ENCODE measurements at regions not wholly inside any gene's neighbourhood (a gene's known extent, or its start where the extent isn't known, plus 50 kb on each side); places are given as distances from the start of the nearest gene placed in this dataset.

DNA sequence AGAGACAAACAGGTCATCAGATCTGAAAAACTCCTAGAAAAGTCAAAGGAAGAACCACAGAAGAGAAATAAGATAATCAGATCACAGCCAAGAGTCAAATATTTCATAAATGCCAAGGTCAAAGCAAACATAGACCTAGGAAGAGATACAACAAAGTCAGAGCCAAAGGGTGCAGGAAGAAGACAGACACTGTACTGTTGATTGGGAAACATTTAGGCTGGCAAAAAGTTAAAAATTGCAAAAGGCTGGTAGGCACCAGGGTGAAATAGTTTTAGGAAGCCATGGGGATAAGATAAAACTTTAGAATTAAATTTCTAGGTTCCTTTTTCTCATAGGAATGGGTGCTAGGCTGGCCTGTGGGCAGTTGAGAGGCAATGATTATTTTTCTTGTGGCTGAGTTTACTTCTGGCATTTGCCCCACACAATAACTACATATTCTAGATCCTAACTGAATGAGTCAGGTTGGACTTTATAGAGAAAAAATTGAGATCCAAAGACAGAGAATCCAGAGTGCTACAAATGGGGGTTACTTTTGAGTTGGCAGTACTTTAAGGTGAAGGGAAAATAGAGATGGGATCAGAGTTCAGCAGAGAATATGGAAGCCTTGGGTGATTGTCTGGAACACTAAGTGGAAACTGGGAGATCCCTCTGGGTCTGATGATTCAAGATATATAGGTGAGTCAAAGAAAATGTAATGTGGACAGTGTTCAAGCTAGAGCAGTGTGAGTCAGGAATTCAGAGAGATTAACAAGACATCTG is 215.5 kb downstream of the C12orf50 start:
- H3K4me1 ChIP-seq (ENCODE audit: control insufficient read depth, insufficient read depth, low read length), result no peaks in the 10 kb centered on the region

DNA sequence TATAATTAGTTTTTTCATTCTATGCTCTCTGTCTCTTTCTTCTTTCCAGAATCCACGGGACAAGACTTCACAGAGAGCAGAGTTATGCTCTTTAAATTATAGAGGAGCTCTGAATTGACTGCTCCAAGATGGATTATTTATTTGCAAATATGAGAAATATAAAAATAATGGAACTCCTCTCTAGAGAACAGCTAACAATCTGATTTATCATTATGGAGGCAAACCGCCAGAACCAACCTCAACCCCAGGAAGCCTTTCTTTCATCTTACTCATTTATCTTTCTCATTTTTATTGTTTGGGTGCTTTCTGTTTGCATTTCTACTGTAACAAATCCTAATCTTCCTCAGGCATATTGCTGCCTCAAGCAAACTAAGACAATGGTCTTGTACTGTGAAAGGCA is 216.5 kb downstream of the C12orf50 start:
- no peak overlapping the region for H3K4me3 ChIP-seq (ENCODE audit: insufficient read depth, low read depth, low read length)
- no peak overlapping the region for H3K27ac ChIP-seq (ENCODE audit: insufficient read depth, low read depth, low read length, poor library complexity, severe bottlenecking)
- WGBS, 2 experiments, result 100% methylated on average over 1 to 2 of the region's 2 CpGs
- H3K36me3 ChIP-seq (ENCODE audit: control insufficient read depth, insufficient read depth, low read length), result no peaks in the 10 kb centered on the region
- H3K9me3 ChIP-seq (ENCODE audit: control insufficient read depth, low read length), result no peaks in the 10 kb centered on the region
- no peaks in the 10 kb centered on the region for H3K27me3 ChIP-seq (ENCODE audit: control insufficient read depth, insufficient read depth, low read length, poor library complexity, severe bottlenecking)
- H3K4me1 ChIP-seq (ENCODE audit: control insufficient read depth, insufficient read depth, low read length), result no peaks in the 10 kb centered on the region

More for the DNA sequence above, 215.5 kb downstream of the C12orf50 start:
- Histone ChIP-seq H3K9me3 (ENCODE audit: control insufficient read depth, low read length) (no peaks in the 10 kb centered on the region), H3K36me3 (ENCODE audit: control insufficient read depth, insufficient read depth, low read length) (no peaks in the 10 kb centered on the region), H3K27ac (ENCODE audit: insufficient read depth, low read depth, low read length, poor library complexity, severe bottlenecking) (no peak overlapping the region), H3K27me3 (ENCODE audit: control insufficient read depth, insufficient read depth, low read length, poor library complexity, severe bottlenecking) (no peaks in the 10 kb centered on the region), H3K4me3 (ENCODE audit: insufficient read depth, low read depth, low read length) (no peak overlapping the region)

DNA sequence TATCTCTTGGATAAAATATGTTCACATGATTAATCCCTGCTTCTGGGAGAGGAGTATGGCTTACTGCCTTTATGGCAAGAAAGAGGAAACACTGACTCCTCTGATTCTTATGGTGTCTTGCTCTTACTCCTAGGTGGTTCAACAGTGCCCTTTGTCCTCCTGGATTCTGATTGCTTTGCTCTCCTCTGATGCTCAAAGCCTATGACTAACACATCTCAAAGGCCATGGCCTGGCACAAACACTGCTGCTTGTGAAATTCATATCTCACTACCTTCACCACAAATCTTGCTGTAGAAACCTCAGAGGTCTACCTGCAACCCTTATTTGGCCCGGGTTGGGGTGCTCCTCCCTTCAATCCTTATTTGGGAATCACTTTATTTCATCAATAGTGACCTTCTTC is 217.2 kb downstream of the C12orf50 start:
- Histone ChIP-seq H3K4me3 (ENCODE audit: insufficient read depth, low read depth, low read length) (no peak overlapping the region), H3K9me3 (ENCODE audit: control insufficient read depth, low read length) (no peaks in the 10 kb centered on the region), H3K4me1 (ENCODE audit: control insufficient read depth, insufficient read depth, low read length) (peaks cover 2% of the 10 kb centered on the region), H3K27me3 (ENCODE audit: control insufficient read depth, insufficient read depth, low read length, poor library complexity, severe bottlenecking) (no peaks in the 10 kb centered on the region), H3K27ac (ENCODE audit: insufficient read depth, low read depth, low read length, poor library complexity, severe bottlenecking) (no peak overlapping the region), H3K36me3 (ENCODE audit: control insufficient read depth, insufficient read depth, low read length) (no peaks in the 10 kb centered on the region)
- 96 to 97% methylated on average over 1 of the region's 1 CpG for WGBS, 2 experiments

DNA sequence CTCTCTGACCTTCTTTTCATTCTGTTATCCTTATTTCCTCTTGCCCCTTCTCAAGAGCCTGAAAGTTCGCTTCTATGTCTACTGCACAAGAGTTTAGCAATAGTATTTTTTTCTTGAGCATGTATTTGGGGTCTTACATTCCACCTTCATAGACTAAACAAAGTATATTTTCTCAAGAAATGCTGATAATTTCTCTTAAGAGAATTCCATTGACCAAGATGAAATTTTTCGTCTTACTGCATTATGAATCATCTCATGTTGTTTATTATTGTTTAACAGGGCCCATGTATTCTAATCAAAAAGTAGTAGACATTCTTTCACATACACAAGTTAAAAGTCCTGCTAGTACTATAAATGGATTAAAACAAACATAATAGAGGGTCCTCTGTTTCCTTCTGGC is 219.3 kb downstream of the C12orf50 start:
- Histone ChIP-seq H3K4me1 (ENCODE audit: control insufficient read depth, insufficient read depth, low read length) (peaks cover 8% of the 10 kb centered on the region), H3K36me3 (ENCODE audit: control insufficient read depth, insufficient read depth, low read length) (no peaks in the 10 kb centered on the region), H3K27me3 (ENCODE audit: control insufficient read depth, insufficient read depth, low read length, poor library complexity, severe bottlenecking) (no peaks in the 10 kb centered on the region), H3K4me3 (ENCODE audit: insufficient read depth, low read depth, low read length) (no peak overlapping the region), H3K9me3 (ENCODE audit: control insufficient read depth, low read length) (no peaks in the 10 kb centered on the region), H3K27ac (ENCODE audit: insufficient read depth, low read depth, low read length, poor library complexity, severe bottlenecking) (no peak overlapping the region)
- 100% methylated on average over 1 of the region's 2 CpGs; no CpG with 5 or more reads in 1 of the 2 experiments for WGBS, 2 experiments

DNA sequence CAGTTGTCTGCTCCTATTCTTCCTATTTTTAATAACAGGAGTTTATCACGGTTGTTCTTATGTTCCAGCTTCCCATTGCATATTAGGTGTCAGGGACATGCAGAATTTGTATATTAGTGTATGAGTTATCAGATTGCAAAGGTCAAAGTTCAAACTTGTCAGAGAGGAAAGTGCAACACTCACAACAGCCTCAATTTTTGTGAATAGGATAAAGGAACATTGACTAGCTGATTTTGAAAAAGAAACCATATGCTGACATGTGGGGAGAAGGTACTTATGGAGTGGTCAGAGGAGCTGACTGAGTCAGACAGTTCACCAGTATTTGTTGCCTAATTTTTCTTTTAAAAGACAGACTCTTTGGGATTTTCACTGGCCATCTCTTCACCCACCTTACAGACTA is 222.1 kb downstream of the C12orf50 start:
- H3K27me3 ChIP-seq (ENCODE audit: control insufficient read depth, insufficient read depth, low read length, poor library complexity, severe bottlenecking), result no peaks in the 10 kb centered on the region
- no peaks in the 10 kb centered on the region for H3K36me3 ChIP-seq (ENCODE audit: control insufficient read depth, insufficient read depth, low read length)
- no peak overlapping the region for H3K27ac ChIP-seq (ENCODE audit: insufficient read depth, low read depth, low read length, poor library complexity, severe bottlenecking)
- H3K4me3 ChIP-seq (ENCODE audit: insufficient read depth, low read depth, low read length), result no peak overlapping the region
- 53 to 86% methylated on average over 1 of the region's 1 CpG for WGBS, 2 experiments
- peaks cover 8% of the 10 kb centered on the region for H3K4me1 ChIP-seq (ENCODE audit: control insufficient read depth, insufficient read depth, low read length)
- no peaks in the 10 kb centered on the region for H3K9me3 ChIP-seq (ENCODE audit: control insufficient read depth, low read length)

DNA sequence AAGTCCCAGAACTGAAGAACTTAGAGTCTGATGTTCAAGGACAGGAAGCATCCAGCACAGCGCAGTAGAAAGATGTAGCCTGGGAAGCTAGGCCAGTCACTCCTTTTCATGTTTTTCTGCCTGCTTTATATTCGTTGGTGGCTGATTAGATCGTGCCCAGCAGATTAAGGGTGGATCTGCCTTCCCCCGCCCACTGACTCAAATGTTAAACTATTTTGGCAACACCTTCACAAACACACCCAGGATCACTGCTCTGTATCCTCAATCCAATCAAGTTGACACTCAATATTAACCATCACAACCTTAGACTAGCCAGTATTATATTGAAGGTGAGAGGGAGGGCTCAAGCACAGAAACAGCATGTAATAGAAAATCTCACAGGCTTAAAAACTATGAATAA is 222.9 kb downstream of the C12orf50 start:
- H3K27ac ChIP-seq (ENCODE audit: insufficient read depth, low read depth, low read length, poor library complexity, severe bottlenecking), result no peak overlapping the region
- no peaks in the 10 kb centered on the region for H3K9me3 ChIP-seq (ENCODE audit: control insufficient read depth, low read length)
- 87 to 95% methylated on average over 4 of the region's 4 CpGs for WGBS, 2 experiments
- H3K4me1 ChIP-seq (ENCODE audit: control insufficient read depth, insufficient read depth, low read length), result peaks cover 8% of the 10 kb centered on the region
- H3K27me3 ChIP-seq (ENCODE audit: control insufficient read depth, insufficient read depth, low read length, poor library complexity, severe bottlenecking), result no peaks in the 10 kb centered on the region
- H3K4me3 ChIP-seq (ENCODE audit: insufficient read depth, low read depth, low read length), result no peak overlapping the region
- no peaks in the 10 kb centered on the region for H3K36me3 ChIP-seq (ENCODE audit: control insufficient read depth, insufficient read depth, low read length)

DNA sequence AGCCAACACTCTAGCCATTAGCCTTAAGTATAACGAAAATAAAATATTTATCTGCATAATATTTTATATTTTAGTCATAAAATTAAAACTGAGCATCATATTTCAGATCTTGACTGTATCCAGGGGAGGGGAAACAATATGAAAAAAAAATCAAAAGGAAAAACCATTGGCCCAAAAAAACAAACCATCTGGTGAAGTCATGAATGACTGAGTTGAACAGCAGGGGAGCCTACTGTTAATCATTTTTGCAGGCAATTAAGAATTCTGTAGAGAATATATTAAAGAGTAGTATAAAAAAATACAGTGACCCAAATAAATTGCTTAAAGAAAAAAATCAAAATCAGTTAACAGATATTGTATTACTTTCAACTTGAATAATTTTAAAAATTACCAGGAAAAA is 224.8 kb downstream of the C12orf50 start:
- Histone ChIP-seq H3K27ac (ENCODE audit: insufficient read depth, low read depth, low read length, poor library complexity, severe bottlenecking) (no peak overlapping the region), H3K27me3 (ENCODE audit: control insufficient read depth, insufficient read depth, low read length, poor library complexity, severe bottlenecking) (no peaks in the 10 kb centered on the region), H3K36me3 (ENCODE audit: control insufficient read depth, insufficient read depth, low read length) (no peaks in the 10 kb centered on the region), H3K9me3 (ENCODE audit: control insufficient read depth, low read length) (no peaks in the 10 kb centered on the region), H3K4me1 (ENCODE audit: control insufficient read depth, insufficient read depth, low read length) (peaks cover 8% of the 10 kb centered on the region), H3K4me3 (ENCODE audit: insufficient read depth, low read depth, low read length) (no peak overlapping the region)
- no CpG with 5 or more reads among the region's 1 CpG for WGBS, 2 experiments

DNA sequence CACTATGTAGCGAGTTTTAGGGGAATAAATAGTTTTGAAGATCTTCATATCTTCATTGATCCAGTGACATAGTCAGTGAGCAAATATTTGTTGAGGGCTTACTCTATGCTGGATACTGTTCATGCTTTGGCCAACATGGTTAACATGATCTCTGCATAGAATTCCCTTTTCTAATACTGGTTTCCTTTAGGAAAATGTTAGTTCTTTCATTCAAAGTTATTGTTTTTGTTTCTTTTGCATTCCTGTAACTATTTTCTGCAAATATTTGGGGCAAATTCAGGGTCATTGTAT is 226.5 kb downstream of the C12orf50 start:
- no peaks in the 10 kb centered on the region for H3K27me3 ChIP-seq (ENCODE audit: control insufficient read depth, insufficient read depth, low read length, poor library complexity, severe bottlenecking)
- H3K36me3 ChIP-seq (ENCODE audit: control insufficient read depth, insufficient read depth, low read length), result no peaks in the 10 kb centered on the region
- WGBS, 2 experiments, result 35 to 40% methylated on average over 1 of the region's 1 CpG
- H3K9me3 ChIP-seq (ENCODE audit: control insufficient read depth, low read length), result no peaks in the 10 kb centered on the region
- no peak overlapping the region for H3K4me3 ChIP-seq (ENCODE audit: insufficient read depth, low read depth, low read length)
- H3K4me1 ChIP-seq (ENCODE audit: control insufficient read depth, insufficient read depth, low read length), result peaks cover 8% of the 10 kb centered on the region
- H3K27ac ChIP-seq (ENCODE audit: insufficient read depth, low read depth, low read length, poor library complexity, severe bottlenecking), result no peak overlapping the region

DNA sequence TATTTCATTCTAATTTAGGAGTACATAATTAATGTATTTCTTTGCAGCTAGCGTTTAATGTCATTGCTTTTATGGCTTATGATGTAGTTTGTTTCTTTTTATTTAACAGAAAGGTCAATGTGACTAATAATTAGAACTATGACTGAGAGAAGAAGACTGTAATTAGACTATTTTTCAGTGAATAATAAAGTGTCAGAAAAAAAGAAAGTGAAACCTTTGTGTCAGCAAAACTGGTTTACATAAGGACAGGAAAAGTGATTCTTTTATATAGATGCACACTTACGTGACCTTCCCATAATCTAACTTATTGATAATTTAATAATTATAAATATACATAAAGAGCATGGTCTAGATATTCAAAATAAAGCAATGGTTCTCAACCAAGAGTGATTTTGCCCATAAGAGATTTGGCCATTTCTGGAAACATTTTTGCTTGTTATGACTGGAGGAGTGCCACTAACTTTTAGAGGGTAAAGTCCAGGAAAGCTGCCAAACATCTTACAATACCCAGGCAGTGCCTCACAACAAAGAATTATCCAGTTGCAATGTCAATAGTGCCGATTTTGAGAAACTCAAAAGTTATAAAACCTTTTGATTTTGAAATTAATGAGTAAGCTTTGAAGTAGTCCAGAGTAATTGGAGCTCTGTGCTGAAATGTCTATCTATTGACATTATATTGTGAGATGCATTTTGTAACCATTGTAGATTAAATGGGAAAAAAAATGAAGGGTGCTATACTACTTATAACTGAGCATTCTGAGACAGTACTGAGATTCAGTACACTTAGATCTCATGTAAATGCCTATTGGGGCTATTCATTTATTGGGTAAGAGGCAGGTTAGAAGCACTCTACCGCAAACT is 227.1 kb downstream of the C12orf50 start:
- Histone ChIP-seq H3K27me3 (ENCODE audit: control insufficient read depth, insufficient read depth, low read length, poor library complexity, severe bottlenecking) (no peaks in the 10 kb centered on the region), H3K4me1 (ENCODE audit: control insufficient read depth, insufficient read depth, low read length) (peaks cover 7% of the 10 kb centered on the region), H3K4me3 (ENCODE audit: insufficient read depth, low read depth, low read length) (no peak overlapping the region), H3K36me3 (ENCODE audit: control insufficient read depth, insufficient read depth, low read length) (no peaks in the 10 kb centered on the region), H3K9me3 (ENCODE audit: control insufficient read depth, low read length) (no peaks in the 10 kb centered on the region), H3K27ac (ENCODE audit: insufficient read depth, low read depth, low read length, poor library complexity, severe bottlenecking) (no peak overlapping the region)
- WGBS, 2 experiments, result 90 to 94% methylated on average over 3 of the region's 4 CpGs

DNA sequence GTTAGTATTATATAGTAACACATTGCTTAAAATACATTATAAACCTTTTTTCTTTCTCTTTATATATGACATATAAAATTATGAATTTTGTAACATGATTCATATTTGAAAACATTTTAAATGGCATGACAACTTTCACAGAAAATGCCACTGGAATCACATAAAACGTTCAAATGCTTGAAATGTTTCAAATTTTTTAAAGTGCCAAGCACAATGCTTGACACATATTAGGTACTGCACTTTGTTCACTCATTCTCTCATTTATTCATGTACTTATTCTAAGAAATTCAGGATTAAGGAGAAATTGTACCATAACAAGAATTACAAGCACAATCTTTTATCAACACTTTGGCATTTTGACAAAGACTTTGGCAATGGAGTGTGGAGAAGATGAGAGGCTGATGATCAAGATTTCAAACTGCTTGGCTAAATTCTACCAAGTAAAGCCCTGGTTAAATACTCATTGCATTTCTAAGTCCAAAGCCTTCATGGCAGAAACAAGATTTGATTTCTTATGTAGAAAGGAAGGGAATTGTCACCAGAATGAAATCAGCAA is 232.2 kb downstream of the C12orf50 start:
- Histone ChIP-seq H3K9me3 (ENCODE audit: control insufficient read depth, low read length) (no peaks in the 10 kb centered on the region), H3K27ac (ENCODE audit: insufficient read depth, low read depth, low read length, poor library complexity, severe bottlenecking) (no peak overlapping the region), H3K4me3 (ENCODE audit: insufficient read depth, low read depth, low read length) (no peak overlapping the region), H3K27me3 (ENCODE audit: control insufficient read depth, insufficient read depth, low read length, poor library complexity, severe bottlenecking) (no peaks in the 10 kb centered on the region), H3K36me3 (ENCODE audit: control insufficient read depth, insufficient read depth, low read length) (no peaks in the 10 kb centered on the region), H3K4me1 (ENCODE audit: control insufficient read depth, insufficient read depth, low read length) (no peaks in the 10 kb centered on the region)
- WGBS, 2 experiments, result 74 to 88% methylated on average over 1 of the region's 1 CpG

Data from ectodermal cell (in vitro differentiated cells).